A549 (cell line): ENCODE measurements at regions not wholly inside any gene's neighbourhood (a gene's known extent, or its start where the extent isn't known, plus 50 kb on each side); places are given as distances from the start of the nearest gene placed in this dataset.

Experiments
- ATAC-seq, 2 experiments: fragments of 200-7000 bp in 1 of 2; fragments of >200 bp in 1 of 2; cut with Nextera tagmentation in 1 of 2; cut with Tn5 transposase in 1 of 2; 3 replicates each; pipeline versions ENCODE4 v1.8.0 to v1.9.1; 2018 to 2020; ENCODE audit warnings: mild to moderate bottlenecking in 1 of 2, moderate library complexity in 1 of 2
- CTCF ChIA-PET: fragments of 300-600 bp; sonication (Branson Sonifier 250); formaldehyde crosslinking; extraction: SDS; loops from one replicate; lab custom pipeline; 2021; ENCODE audit warnings: antibody characterized with exemption, inconsistent platforms; lab: Yijun Ruan, JAX
- POLR2A ChIA-PET: fragments of 350-600 bp; formaldehyde crosslinking; extraction: SDS; loops from one replicate; lab custom pipeline; 2021; ENCODE audit warnings: antibody characterized with exemption, inconsistent platforms; lab: Yijun Ruan, JAX
- DNase-seq, 2 experiments: peaks; one replicate each; pipeline versions ENCODE4 v3.0.0 to v3.0.0-alpha.2; 2011 to 2016; ENCODE audit warnings: low read depth in 1 of 2, low spot score in 1 of 2
- FAIRE-seq: peaks from 2 replicates; lab custom pipeline; 2011; peaks lifted over from hg19 to GRCh38; lab: Jason Lieb, UNC
- H3K27ac ChIP-seq, 2 experiments: fragments of >200 bp; sonication (Bioruptor Twin); formaldehyde crosslinking; 3 replicates each; pipeline ENCODE4 v1.5.1; 2016 to 2017
- H3K4me1 ChIP-seq: fragments of >200 bp; sonication (Bioruptor Twin); formaldehyde crosslinking; 3 replicates; pipeline ENCODE4 v1.6.1; 2016
- H3K4me2 ChIP-seq: fragments of >200 bp; sonication (Bioruptor Twin); formaldehyde crosslinking; 3 replicates; pipeline ENCODE4 v1.6.1; 2016
- H3K4me3 ChIP-seq: fragments of >200 bp; sonication (Bioruptor Twin); formaldehyde crosslinking; 3 replicates; pipeline ENCODE4 v1.5.1; 2016
- H3K9me3 ChIP-seq: fragments of >200 bp; sonication (Bioruptor Twin); formaldehyde crosslinking; 3 replicates; pipeline ENCODE4 v1.6.1; 2016
- CBX2 ChIP-seq: fragments of 200-600 bp; sonication (generic); IDR thresholded peaks from 2 replicates; pipeline ENCODE4 v1.6.1; 2016; ENCODE audit warnings: low read depth, mild to moderate bottlenecking, borderline replicate concordance
- CHD2 ChIP-seq: fragments of 150-350 bp; IDR thresholded peaks from 2 replicates; pipeline ENCODE4 v1.6.1; 2014; ENCODE audit warnings: low read length; ENCODE audit not compliant: partially characterized antibody
- CHD4 ChIP-seq: fragments of 200-600 bp; sonication (generic); IDR thresholded peaks from 2 replicates; pipeline ENCODE4 v1.6.1; 2016; ENCODE audit warnings: antibody characterized with exemption, mild to moderate bottlenecking, borderline replicate concordance
- EHF ChIP-seq: fragments of 250-450 bp; sonication (Bioruptor Pico); IDR thresholded peaks from 2 replicates; pipeline ENCODE4 v1.5.0; 2020; ENCODE audit warnings: mild to moderate bottlenecking
- EHMT2 ChIP-seq: fragments of 200-600 bp; sonication (generic); IDR thresholded peaks from 2 replicates; pipeline ENCODE4 v1.6.1; 2016; ENCODE audit warnings: antibody characterized with exemption, low read depth, mild to moderate bottlenecking, moderate library complexity
- FOSB ChIP-seq: fragments of 250-450 bp; sonication (Bioruptor Pico); IDR thresholded peaks from 2 replicates; pipeline ENCODE4 v1.5.0; 2020; ENCODE audit warnings: mild to moderate bottlenecking, moderate library complexity
- HOXA7 ChIP-seq: fragments of 250-450 bp; sonication (Bioruptor Pico); IDR thresholded peaks from 2 replicates; pipeline ENCODE4 v1.5.0; 2020; ENCODE audit warnings: mild to moderate bottlenecking, moderate library complexity
- HOXB13 ChIP-seq: fragments of 250-450 bp; sonication (Bioruptor Pico); IDR thresholded peaks from 2 replicates; pipeline ENCODE4 v1.5.0; 2020; ENCODE audit warnings: low read depth, mild to moderate bottlenecking, moderate library complexity
- HOXB5 ChIP-seq: fragments of 250-450 bp; sonication (Bioruptor Pico); IDR thresholded peaks from 2 replicates; pipeline ENCODE4 v1.5.0; 2020; ENCODE audit warnings: mild to moderate bottlenecking, moderate library complexity
- JUNB ChIP-seq: fragments of >200 bp; sonication (Bioruptor Twin); formaldehyde crosslinking; IDR thresholded peaks from 2 replicates; pipeline ENCODE4 v1.6.1; 2016
- KDM1A ChIP-seq: fragments of 200-600 bp; sonication (generic); IDR thresholded peaks from 2 replicates; pipeline ENCODE4 v1.6.1; 2016; ENCODE audit warnings: low read depth, mild to moderate bottlenecking
- KDM5A ChIP-seq: fragments of 200-600 bp; sonication (generic); IDR thresholded peaks from 2 replicates; pipeline ENCODE4 v1.6.1; 2016; ENCODE audit warnings: antibody characterized with exemption, mild to moderate bottlenecking
- MAFK ChIP-seq: fragments of 450-650 bp; IDR thresholded peaks from 2 replicates; pipeline ENCODE4 v1.6.1; 2014; ENCODE audit not compliant: partially characterized antibody
- MAZ ChIP-seq: fragments of 150-350 bp; IDR thresholded peaks from 2 replicates; pipeline ENCODE4 v1.6.1; 2014; ENCODE audit warnings: antibody characterized with exemption, low read depth, low read length, borderline replicate concordance
- MYC ChIP-seq: IDR thresholded peaks from 2 replicates; pipeline ENCODE4 v1.6.1; 2012; ENCODE audit warnings: mild to moderate bottlenecking, inconsistent platforms, low read length, improper control_type of control experiment, borderline replicate concordance
- NPAS2 ChIP-seq: fragments of 250-450 bp; sonication (Bioruptor Pico); IDR thresholded peaks from 2 replicates; pipeline ENCODE4 v1.8.0; 2022; ENCODE audit warnings: mild to moderate bottlenecking, moderate library complexity, borderline replicate concordance
- POLR2A ChIP-seq: IDR thresholded peaks from 2 replicates; pipeline ENCODE4 v1.6.1; 2012; ENCODE audit warnings: mild to moderate bottlenecking, low read length
- POLR2AphosphoS2 ChIP-seq: conservative IDR thresholded peaks from 2 replicates; pipeline ENCODE4 v1.6.1; 2012; ENCODE audit warnings: low read length, improper control_type of control experiment, inconsistent platforms
- RAD21 ChIP-seq, 2 experiments: fragments of >200 bp in 1 of 2; sonication (Bioruptor Twin) in 1 of 2; formaldehyde crosslinking in 1 of 2; IDR thresholded peaks in 1 of 2; conservative IDR thresholded peaks in 1 of 2; 2 replicates in 1 of 2; 3 replicates in 1 of 2; pipeline ENCODE4 v1.6.1; 2012 to 2018; ENCODE audit warnings: inconsistent platforms in 1 of 2
- RCOR1 ChIP-seq: fragments of 150-350 bp; IDR thresholded peaks from 2 replicates; pipeline ENCODE4 v1.6.1; 2014; ENCODE audit warnings: antibody characterized with exemption, low read length, low read depth
- SREBF2 ChIP-seq: fragments of 450-650 bp; IDR thresholded peaks from 2 replicates; pipeline ENCODE4 v1.6.1; 2014; ENCODE audit warnings: mild to moderate bottlenecking, moderate library complexity
- ZC3H11A ChIP-seq: fragments of 450-650 bp; IDR thresholded peaks from 2 replicates; pipeline ENCODE4 v1.6.1; 2014; ENCODE audit warnings: antibody characterized with exemption, mild to moderate bottlenecking
- ZFP36 ChIP-seq: fragments of 450-650 bp; IDR thresholded peaks from 2 replicates; pipeline ENCODE4 v1.6.1; 2014; ENCODE audit warnings: borderline replicate concordance; ENCODE audit not compliant: partially characterized antibody
- WGBS: methylation state at CpG from one replicate; pipeline ENCODE4 v1.1.6; 2017; ENCODE audit errors: missing lambda C conversion rate; 5-methylcytosine and 5-hydroxymethylcytosine counted together
- TF ChIP-seq, protein P1 (sequence below): fragments of >200 bp; sonication (Bioruptor Twin); formaldehyde crosslinking; IDR thresholded peaks from 3 replicates; pipeline ENCODE4 v1.5.1; 2016
- TF ChIP-seq, protein P2 (sequence below): fragments of 250-450 bp; sonication (Bioruptor Pico); IDR thresholded peaks from 2 replicates; pipeline ENCODE4 v1.5.0; 2021; ENCODE audit warnings: mild to moderate bottlenecking, moderate library complexity, borderline replicate concordance
- TF ChIP-seq, protein P3 (sequence below): fragments of 250-450 bp; sonication (Bioruptor Pico); IDR thresholded peaks from 2 replicates; pipeline ENCODE4 v1.5.0; 2020; ENCODE audit warnings: low read depth, mild to moderate bottlenecking, moderate library complexity

DNA sequence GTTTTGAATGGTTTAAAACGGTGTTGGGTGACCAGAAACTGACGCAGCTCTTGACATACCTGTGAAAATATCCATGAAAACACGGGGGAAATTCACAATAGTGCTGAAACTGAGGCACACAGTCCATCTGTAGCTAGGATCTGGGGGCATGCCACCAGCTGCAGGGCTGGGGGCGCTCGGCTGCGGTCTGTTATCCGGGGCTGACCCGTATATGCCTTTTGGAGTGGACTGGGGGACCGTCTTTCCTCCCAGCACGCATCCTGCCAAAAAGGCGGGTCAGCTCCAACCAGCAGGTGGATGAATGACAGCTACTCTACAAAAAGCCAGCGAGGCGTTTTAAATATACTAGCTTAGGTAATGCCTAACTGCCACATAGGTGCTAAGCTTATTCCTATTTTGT is 729.8 kb downstream of the QKI start:
- ChIA-PET POLR2A (no interaction called here), CTCF (no interaction called here)
- WGBS, result 39% methylated on average over 10 of the region's 13 CpGs
- H3K9me3 ChIP-seq, result no peaks in the 10 kb centered on the region
- no peak for TF ChIP-seq FOSB (CRISPR knock-in tag)
- TF ChIP-seq KDM5A, result no peak
- no peak for TF ChIP-seq POLR2A
- TF ChIP-seq EHMT2, result no peak
- TF ChIP-seq POLR2AphosphoS2, result no peak
- TF ChIP-seq, protein P1, sequence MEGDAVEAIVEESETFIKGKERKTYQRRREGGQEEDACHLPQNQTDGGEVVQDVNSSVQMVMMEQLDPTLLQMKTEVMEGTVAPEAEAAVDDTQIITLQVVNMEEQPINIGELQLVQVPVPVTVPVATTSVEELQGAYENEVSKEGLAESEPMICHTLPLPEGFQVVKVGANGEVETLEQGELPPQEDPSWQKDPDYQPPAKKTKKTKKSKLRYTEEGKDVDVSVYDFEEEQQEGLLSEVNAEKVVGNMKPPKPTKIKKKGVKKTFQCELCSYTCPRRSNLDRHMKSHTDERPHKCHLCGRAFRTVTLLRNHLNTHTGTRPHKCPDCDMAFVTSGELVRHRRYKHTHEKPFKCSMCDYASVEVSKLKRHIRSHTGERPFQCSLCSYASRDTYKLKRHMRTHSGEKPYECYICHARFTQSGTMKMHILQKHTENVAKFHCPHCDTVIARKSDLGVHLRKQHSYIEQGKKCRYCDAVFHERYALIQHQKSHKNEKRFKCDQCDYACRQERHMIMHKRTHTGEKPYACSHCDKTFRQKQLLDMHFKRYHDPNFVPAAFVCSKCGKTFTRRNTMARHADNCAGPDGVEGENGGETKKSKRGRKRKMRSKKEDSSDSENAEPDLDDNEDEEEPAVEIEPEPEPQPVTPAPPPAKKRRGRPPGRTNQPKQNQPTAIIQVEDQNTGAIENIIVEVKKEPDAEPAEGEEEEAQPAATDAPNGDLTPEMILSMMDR, result no peak
- no peak for TF ChIP-seq CHD2
- TF ChIP-seq MAFK, result no peak
- no peak for TF ChIP-seq ZC3H11A
- TF ChIP-seq RAD21 (conservative IDR thresholded peaks at IDR 0.05 in 1 of 2, IDR thresholded peaks at IDR 0.05 in 1 of 2), result no peak
- no peak for TF ChIP-seq HOXB13 (CRISPR knock-in tag)
- no peak for TF ChIP-seq HOXB5 (CRISPR knock-in tag)
- no peak overlapping the region for H3K27ac ChIP-seq
- no peak for DNase-seq
- no peak for FAIRE-seq
- H3K4me2 ChIP-seq, result no peak overlapping the region
- no peak for ATAC-seq
- H3K4me1 ChIP-seq, result no peaks in the 10 kb centered on the region
- no peak overlapping the region for H3K4me3 ChIP-seq

DNA sequence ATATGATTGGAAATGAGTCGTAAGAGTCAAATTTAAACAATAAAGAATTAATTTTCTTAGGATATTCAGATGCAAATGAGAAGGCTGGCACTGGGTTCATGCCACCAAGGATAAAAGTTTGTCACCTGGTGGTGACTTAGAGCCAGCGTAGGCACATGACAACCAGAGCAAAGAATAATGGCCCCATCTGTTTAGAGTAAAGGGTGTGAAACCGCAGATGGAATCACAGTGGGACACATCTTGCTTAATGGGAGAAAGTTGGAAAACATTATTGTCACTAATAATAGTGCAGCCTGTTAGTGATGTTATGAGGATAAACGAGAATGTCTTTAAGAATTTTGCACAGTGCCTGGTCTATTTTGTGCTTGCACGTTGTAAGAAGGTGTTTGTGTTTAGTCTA is 727.8 kb downstream of the QKI start:
- H3K27ac ChIP-seq, result no peak overlapping the region
- FAIRE-seq, result no peak
- 28% methylated on average over 5 of the region's 5 CpGs for WGBS
- CTCF ChIA-PET, result no interaction called here
- H3K4me3 ChIP-seq, result no peak overlapping the region
- ATAC-seq, result no peak
- POLR2A ChIA-PET, result no interaction called here
- H3K4me2 ChIP-seq, result no peak overlapping the region
- no peaks in the 10 kb centered on the region for H3K9me3 ChIP-seq
- H3K4me1 ChIP-seq, result no peaks in the 10 kb centered on the region
- TF ChIP-seq JUNB, result no peak
- TF ChIP-seq, protein P2, sequence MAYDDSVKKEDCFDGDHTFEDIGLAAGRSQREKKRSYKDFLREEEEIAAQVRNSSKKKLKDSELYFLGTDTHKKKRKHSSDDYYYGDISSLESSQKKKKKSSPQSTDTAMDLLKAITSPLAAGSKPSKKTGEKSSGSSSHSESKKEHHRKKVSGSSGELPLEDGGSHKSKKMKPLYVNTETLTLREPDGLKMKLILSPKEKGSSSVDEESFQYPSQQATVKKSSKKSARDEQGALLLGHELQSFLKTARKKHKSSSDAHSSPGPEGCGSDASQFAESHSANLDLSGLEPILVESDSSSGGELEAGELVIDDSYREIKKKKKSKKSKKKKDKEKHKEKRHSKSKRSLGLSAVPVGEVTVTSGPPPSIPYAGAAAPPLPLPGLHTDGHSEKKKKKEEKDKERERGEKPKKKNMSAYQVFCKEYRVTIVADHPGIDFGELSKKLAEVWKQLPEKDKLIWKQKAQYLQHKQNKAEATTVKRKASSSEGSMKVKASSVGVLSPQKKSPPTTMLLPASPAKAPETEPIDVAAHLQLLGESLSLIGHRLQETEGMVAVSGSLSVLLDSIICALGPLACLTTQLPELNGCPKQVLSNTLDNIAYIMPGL (CRISPR knock-in tag), result no peak
- TF ChIP-seq SREBF2, result no peak
- TF ChIP-seq CHD4, result no peak
- no peak for TF ChIP-seq MAZ
- TF ChIP-seq MYC, result no peak
- TF ChIP-seq HOXB5 (CRISPR knock-in tag), result no peak
- TF ChIP-seq EHF, result no peak
- TF ChIP-seq RCOR1, result no peak
- no peak for TF ChIP-seq CBX2
- no peak for TF ChIP-seq MAFK
- no peak for TF ChIP-seq ZFP36
- no peak for TF ChIP-seq NPAS2 (CRISPR knock-in tag)
- TF ChIP-seq RAD21 (conservative IDR thresholded peaks at IDR 0.05 in 1 of 2, IDR thresholded peaks at IDR 0.05 in 1 of 2), result no peak
- no peak for TF ChIP-seq KDM1A
- TF ChIP-seq HOXA7 (CRISPR knock-in tag), result no peak
- TF ChIP-seq, protein P3, sequence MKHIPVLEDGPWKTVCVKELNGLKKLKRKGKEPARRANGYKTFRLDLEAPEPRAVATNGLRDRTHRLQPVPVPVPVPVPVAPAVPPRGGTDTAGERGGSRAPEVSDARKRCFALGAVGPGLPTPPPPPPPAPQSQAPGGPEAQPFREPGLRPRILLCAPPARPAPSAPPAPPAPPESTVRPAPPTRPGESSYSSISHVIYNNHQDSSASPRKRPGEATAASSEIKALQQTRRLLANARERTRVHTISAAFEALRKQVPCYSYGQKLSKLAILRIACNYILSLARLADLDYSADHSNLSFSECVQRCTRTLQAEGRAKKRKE, result no peak
- no peak for DNase-seq
